Activated naive CD4-positive, alpha-beta T cell treated with anti-CD3 and anti-CD28 coated beads, Interleukin-2, amount 50 U/mL, for 16 hours (primary cell): ENCODE measurements at regions not wholly inside any gene's neighbourhood (a gene's known extent, or its start where the extent isn't known, plus 50 kb on each side); places are given as distances from the start of the nearest gene placed in this dataset.
"Not testable (repeated sequence)": the region's sequence is repeated elsewhere in the genome, so short reads cannot be mapped to it uniquely, and the experiment has no call there.

Experiments
- DNase-seq: peaks from one replicate; pipeline ENCODE4 v3.0.0-alpha.2; 2020

- DNase-seq = no peak
Measured at GRCh38 chr5:87150630-87151029, 117.1 kb upstream of the RASA1 start.

GRCh38 chr5:87151547-87151946, 116.1 kb upstream of the RASA1 start:
- DNase-seq = no peak

- DNase-seq = no peak
Measured at GRCh38 chr5:87152886-87153285, 114.8 kb upstream of the RASA1 start.

GRCh38 chr5:87154191-87154590, 113.5 kb upstream of the RASA1 start:
- DNase-seq = no peak

GRCh38 chr5:87155106-87155505, 112.6 kb upstream of the RASA1 start:
- DNase-seq = no peak

- no peak for DNase-seq
Measured at GRCh38 chr5:87156631-87157030, 111.1 kb upstream of the RASA1 start.

- DNase-seq = no peak
Measured at GRCh38 chr5:87164409-87164808, 103.3 kb upstream of the RASA1 start.

- DNase-seq = no peak
Measured at GRCh38 chr5:87169300-87169991, 98.2 kb upstream of the RASA1 start.

- no peak for DNase-seq
Measured at GRCh38 chr5:87170799-87171198, 96.9 kb upstream of the RASA1 start.

- no peak for DNase-seq
Measured at GRCh38 chr5:87182649-87183048, 85.0 kb upstream of the RASA1 start.

- DNase-seq = no peak
Measured at GRCh38 chr5:87183896-87184295, 83.8 kb upstream of the RASA1 start.

GRCh38 chr5:87184605-87185004, 83.1 kb upstream of the RASA1 start:
- no peak for DNase-seq

GRCh38 chr5:87185838-87186237, 81.8 kb upstream of the RASA1 start:
- DNase-seq = no peak

- no peak for DNase-seq
Measured at GRCh38 chr5:87188391-87188790, 79.3 kb upstream of the RASA1 start.

GRCh38 chr5:87190041-87190440, 77.6 kb upstream of the RASA1 start:
- DNase-seq = no peak

GRCh38 chr5:87190687-87191086, 77.0 kb upstream of the RASA1 start:
- no peak for DNase-seq

- DNase-seq = no peak
Measured at GRCh38 chr5:87191645-87192044, 76.0 kb upstream of the RASA1 start.

GRCh38 chr5:87195104-87195591, 72.5 kb upstream of the RASA1 start:
- no peak for DNase-seq

- DNase-seq = no peak
Measured at GRCh38 chr5:87195616-87196015, 72.1 kb upstream of the RASA1 start.

- DNase-seq = no peak
Measured at GRCh38 chr5:87198010-87198409, 69.7 kb upstream of the RASA1 start.

- not testable (repeated sequence) for DNase-seq
Measured at GRCh38 chr5:87199246-87199645, 68.4 kb upstream of the RASA1 start.

GRCh38 chr5:87199704-87200103, 68.0 kb upstream of the RASA1 start:
- not testable (repeated sequence) for DNase-seq

- no peak for DNase-seq
Measured at GRCh38 chr5:87210076-87210475, 57.6 kb upstream of the RASA1 start.

GRCh38 chr5:87210743-87211142, 56.9 kb upstream of the RASA1 start:
- DNase-seq = no peak

- DNase-seq = no peak
Measured at GRCh38 chr5:87211676-87212075, 56.0 kb upstream of the RASA1 start.
